Activated CD4-positive, alpha-beta T cell treated with anti-CD3 and anti-CD28 coated beads, Interleukin-2, amount 10 ng/mL, durations not matched to agents 7 days and 5 days (primary cell): ENCODE measurements at regions not wholly inside any gene's neighbourhood (a gene's known extent, or its start where the extent isn't known, plus 50 kb on each side); places are given as distances from the start of the nearest gene placed in this dataset.

Experiments used
- CTCF ChIA-PET: fragments of 350-600 bp; sonication (Branson Sonifier 250); formaldehyde crosslinking; loops from one replicate; lab custom pipeline; 2021; ENCODE audit warnings: antibody characterized with exemption; lab: Charles Lee
- POLR2A ChIA-PET: fragments of 350-600 bp; sonication (Branson Sonifier 250); formaldehyde crosslinking; loops from one replicate; lab custom pipeline; 2021; ENCODE audit warnings: antibody characterized with exemption; lab: Charles Lee
- DNase-seq: peaks from one replicate; pipeline ENCODE4 v3.0.0-alpha.2; 2020
- H3K27ac Mint-ChIP-seq: one replicate; pipeline ENCODE4 v1.8.0; 2021; ENCODE audit warnings: mild to moderate bottlenecking, moderate library complexity, mixed read lengths
- H3K27me3 Mint-ChIP-seq: one replicate; pipeline ENCODE4 v1.8.0; 2021; ENCODE audit warnings: mixed read lengths
- H3K36me3 Mint-ChIP-seq: one replicate; pipeline ENCODE4 v1.8.0; 2021; ENCODE audit warnings: low read depth, mixed read lengths
- H3K4me1 Mint-ChIP-seq: one replicate; pipeline ENCODE4 v1.8.0; 2021; ENCODE audit warnings: mixed read lengths
- H3K4me3 Mint-ChIP-seq: one replicate; pipeline ENCODE4 v1.8.0; 2021; ENCODE audit warnings: mild to moderate bottlenecking, moderate library complexity, mixed read lengths
- H3K9me3 Mint-ChIP-seq: one replicate; pipeline ENCODE4 v1.8.0; 2021; ENCODE audit warnings: mixed read lengths

- ChIA-PET CTCF (no interaction called here), POLR2A (no interaction called here)
- Mint-ChIP-seq H3K27me3 (no peaks in the 10 kb centered on the region), H3K36me3 (no peaks in the 10 kb centered on the region), H3K4me3 (no peak overlapping the region), H3K27ac (no peak overlapping the region), H3K4me1 (peaks cover 1% of the 10 kb centered on the region), H3K9me3 (peaks cover 2% of the 10 kb centered on the region)
- no peak for DNase-seq
Measured at GRCh38 chr4:8731364-8731763, 138.8 kb downstream of the CPZ start.

- H3K4me1 Mint-ChIP-seq = peaks cover 1% of the 10 kb centered on the region
- H3K27me3 Mint-ChIP-seq = no peaks in the 10 kb centered on the region
- POLR2A ChIA-PET = no interaction called here
Measured at GRCh38 chr4:8730681-8731080, 138.1 kb downstream of the CPZ start.

GRCh38 chr4:8730159-8730558 is 137.6 kb downstream of the CPZ start:
- no peak overlapping the region for H3K27ac Mint-ChIP-seq
- DNase-seq = no peak
- no peaks in the 10 kb centered on the region for H3K27me3 Mint-ChIP-seq
- ChIA-PET CTCF (interaction anchor here (1.2 kb wide), 1 partner anchor 12 kb away, joined by 3 read pairs; no protein-coding TSS in a partner anchor), POLR2A (no interaction called here)
- H3K4me3 Mint-ChIP-seq = no peak overlapping the region
- H3K36me3 Mint-ChIP-seq = no peaks in the 10 kb centered on the region
- peaks cover 2% of the 10 kb centered on the region for H3K9me3 Mint-ChIP-seq
- peaks cover 1% of the 10 kb centered on the region for H3K4me1 Mint-ChIP-seq

More at GRCh38 chr4:8730681-8731080, 138.1 kb downstream of the CPZ start:
- DNase-seq = no peak
- Mint-ChIP-seq H3K9me3 (peaks cover 2% of the 10 kb centered on the region), H3K27ac (no peak overlapping the region), H3K4me3 (no peak overlapping the region), H3K36me3 (no peaks in the 10 kb centered on the region)
- CTCF ChIA-PET = no interaction called here

GRCh38 chr4:8729408-8730149 is 137.0 kb downstream of the CPZ start:
- peaks cover 1% of the 10 kb centered on the region for H3K4me1 Mint-ChIP-seq
- ChIA-PET CTCF (interaction anchor here (1.2 kb wide), 1 partner anchor 12 kb away, joined by 3 read pairs; no protein-coding TSS in a partner anchor), POLR2A (no interaction called here)
- H3K36me3 Mint-ChIP-seq = no peaks in the 10 kb centered on the region
- H3K4me3 Mint-ChIP-seq = no peak overlapping the region
- H3K9me3 Mint-ChIP-seq = peaks cover 2% of the 10 kb centered on the region
- no peak overlapping the region for H3K27ac Mint-ChIP-seq
- no peaks in the 10 kb centered on the region for H3K27me3 Mint-ChIP-seq
- no peak for DNase-seq

GRCh38 chr4:8728536-8729407 is 136.2 kb downstream of the CPZ start:
- POLR2A ChIA-PET = no interaction called here
- CTCF ChIA-PET = interaction anchor here (1.2 kb wide), 1 partner anchor 11 kb away, joined by 3 read pairs; no protein-coding TSS in a partner anchor
- H3K27me3 Mint-ChIP-seq = no peaks in the 10 kb centered on the region
- H3K36me3 Mint-ChIP-seq = no peaks in the 10 kb centered on the region
- peaks cover under 1% of the 10 kb centered on the region for H3K9me3 Mint-ChIP-seq
- no peak for DNase-seq
- H3K4me3 Mint-ChIP-seq = no peak overlapping the region
- H3K27ac Mint-ChIP-seq = no peak overlapping the region
- peaks cover 1% of the 10 kb centered on the region for H3K4me1 Mint-ChIP-seq

GRCh38 chr4:8727546-8728510 is 135.3 kb downstream of the CPZ start:
- CTCF ChIA-PET = no interaction called here

GRCh38 chr4:8727131-8727530 is 134.6 kb downstream of the CPZ start:
- Mint-ChIP-seq H3K27ac (no peak overlapping the region), H3K9me3 (no peaks in the 10 kb centered on the region), H3K36me3 (no peaks in the 10 kb centered on the region), H3K27me3 (no peaks in the 10 kb centered on the region), H3K4me3 (no peak overlapping the region), H3K4me1 (peaks cover 1% of the 10 kb centered on the region)
- DNase-seq = peak; percentile 0
- ChIA-PET POLR2A (no interaction called here), CTCF (no interaction called here)

More at GRCh38 chr4:8727546-8728510, 135.3 kb downstream of the CPZ start:
- Mint-ChIP-seq H3K4me3 (no peak overlapping the region), H3K36me3 (no peaks in the 10 kb centered on the region), H3K27me3 (no peaks in the 10 kb centered on the region), H3K27ac (no peak overlapping the region), H3K9me3 (no peaks in the 10 kb centered on the region), H3K4me1 (peaks cover 1% of the 10 kb centered on the region)
- peak; percentile 3 for DNase-seq
- POLR2A ChIA-PET = no interaction called here

- H3K9me3 Mint-ChIP-seq = no peaks in the 10 kb centered on the region
- CTCF ChIA-PET = no interaction called here
- no peak overlapping the region for H3K27ac Mint-ChIP-seq
- H3K4me3 Mint-ChIP-seq = no peak overlapping the region
- no peaks in the 10 kb centered on the region for H3K36me3 Mint-ChIP-seq
- peaks cover 1% of the 10 kb centered on the region for H3K4me1 Mint-ChIP-seq
- no peaks in the 10 kb centered on the region for H3K27me3 Mint-ChIP-seq
- POLR2A ChIA-PET = interaction anchor here (0.6 kb wide), 1 partner anchor 294 kb away, joined by 4 read pairs; no protein-coding TSS in a partner anchor
- DNase-seq = peak; percentile 3
Measured at GRCh38 chr4:8726344-8726851, 133.8 kb downstream of the CPZ start.

GRCh38 chr4:8725845-8726244 is 133.3 kb downstream of the CPZ start:
- ChIA-PET POLR2A (interaction anchor here (0.6 kb wide), 1 partner anchor 294 kb away, joined by 4 read pairs; no protein-coding TSS in a partner anchor), CTCF (no interaction called here)
- Mint-ChIP-seq H3K9me3 (no peaks in the 10 kb centered on the region), H3K27ac (no peak overlapping the region), H3K4me3 (no peak overlapping the region), H3K4me1 (peaks cover 1% of the 10 kb centered on the region), H3K36me3 (no peaks in the 10 kb centered on the region), H3K27me3 (no peaks in the 10 kb centered on the region)
- no peak for DNase-seq

- H3K27ac Mint-ChIP-seq = no peak overlapping the region
- H3K4me3 Mint-ChIP-seq = no peak overlapping the region
- POLR2A ChIA-PET = no interaction called here
- H3K27me3 Mint-ChIP-seq = no peaks in the 10 kb centered on the region
- no peaks in the 10 kb centered on the region for H3K9me3 Mint-ChIP-seq
- H3K4me1 Mint-ChIP-seq = peaks cover 1% of the 10 kb centered on the region
- no peak for DNase-seq
- H3K36me3 Mint-ChIP-seq = no peaks in the 10 kb centered on the region
- CTCF ChIA-PET = no interaction called here
Measured at GRCh38 chr4:8725071-8725841, 132.7 kb downstream of the CPZ start.

- no peaks in the 10 kb centered on the region for H3K36me3 Mint-ChIP-seq
Measured at GRCh38 chr4:8724436-8725070, 132.0 kb downstream of the CPZ start.

More at GRCh38 chr4:8724436-8725070, 132.0 kb downstream of the CPZ start:
- DNase-seq = no peak
- CTCF ChIA-PET = no interaction called here
- Mint-ChIP-seq H3K4me3 (no peak overlapping the region), H3K27ac (no peak overlapping the region), H3K4me1 (peaks cover 1% of the 10 kb centered on the region), H3K9me3 (no peaks in the 10 kb centered on the region), H3K27me3 (no peaks in the 10 kb centered on the region)
- POLR2A ChIA-PET = no interaction called here
